ENCODE measurements at regions not wholly inside any gene's neighbourhood (a gene's known extent, or its start where the extent isn't known, plus 50 kb on each side); places are given as distances from the start of the nearest gene placed in this dataset.
"Not testable (repeated sequence)": the region's sequence is repeated elsewhere in the genome, so short reads cannot be mapped to it uniquely, and the experiment has no call there.

- no peak for FAIRE-seq
- no peak for TF ChIP-seq CTCF (IDR thresholded peaks at IDR 0.05; ENCODE audit: insufficient read depth, missing control alignments)
- DNase-seq (ENCODE audit: insufficient read length, low spot score), result no peak
These were observed 291.9 kb downstream of the SH2D4B start for GRCh38 chr10:80829562-80829961.

- FAIRE-seq; DNase-seq (ENCODE audit: insufficient read length, low spot score): not testable (repeated sequence)
These were observed 295.0 kb downstream of the SH2D4B start for GRCh38 chr10:80832693-80833092.

GRCh38 chr10:80855348-80855971 is 317.8 kb downstream of the SH2D4B start:
- peak; percentile 72 for FAIRE-seq
- peak; percentile 18 for DNase-seq (ENCODE audit: insufficient read length, low spot score)
- TF ChIP-seq CTCF (IDR thresholded peaks at IDR 0.05; ENCODE audit: insufficient read depth, missing control alignments), result peak; percentile 56

- no peak for FAIRE-seq
- TF ChIP-seq CTCF (IDR thresholded peaks at IDR 0.05; ENCODE audit: insufficient read depth, missing control alignments), result no peak
These were observed 318.5 kb downstream of the SH2D4B start for GRCh38 chr10:80856186-80856585.

GRCh38 chr10:80859279-80859678 is 321.6 kb downstream of the SH2D4B start:
- not testable (repeated sequence) for DNase-seq (ENCODE audit: insufficient read length, low spot score); FAIRE-seq

More at GRCh38 chr10:80856186-80856585, 318.5 kb downstream of the SH2D4B start:
- DNase-seq (ENCODE audit: insufficient read length, low spot score), result no peak

- FAIRE-seq (no peak), DNase-seq (ENCODE audit: insufficient read length, low spot score) (no peak)
- no peak for TF ChIP-seq CTCF (IDR thresholded peaks at IDR 0.05; ENCODE audit: insufficient read depth, missing control alignments)
These were observed 323.0 kb downstream of the SH2D4B start for GRCh38 chr10:80860719-80861118.

GRCh38 chr10:80861882-80862281 is 324.2 kb downstream of the SH2D4B start:
- DNase-seq (ENCODE audit: insufficient read length, low spot score) (no peak), FAIRE-seq (no peak)
- TF ChIP-seq CTCF (IDR thresholded peaks at IDR 0.05; ENCODE audit: insufficient read depth, missing control alignments), result peak; percentile 60

GRCh38 chr10:80870282-80870681 is 332.6 kb downstream of the SH2D4B start:
- DNase-seq (ENCODE audit: insufficient read length, low spot score) (no peak), FAIRE-seq (no peak)
- TF ChIP-seq CTCF (IDR thresholded peaks at IDR 0.05; ENCODE audit: insufficient read depth, missing control alignments), result no peak

All from D721Med (cell line).